IgD-negative memory B cell (primary cell): ENCODE measurements at regions not wholly inside any gene's neighbourhood (a gene's known extent, or its start where the extent isn't known, plus 50 kb on each side); places are given as distances from the start of the nearest gene placed in this dataset.
"Not testable (repeated sequence)": the region's sequence is repeated elsewhere in the genome, so short reads cannot be mapped to it uniquely, and the experiment has no call there.

Source experiments
- H3K27ac Mint-ChIP-seq, 3 donors: one replicate each; pipeline ENCODE4 v1.8.0; 2020 to 2022; ENCODE audit warnings: mild to moderate bottlenecking in 3 of 3, mixed read lengths in 3 of 3, moderate library complexity in 1 of 3
- H3K27me3 Mint-ChIP-seq: one replicate; pipeline ENCODE4 v1.8.0; 2021; ENCODE audit warnings: mixed read lengths
- H3K36me3 Mint-ChIP-seq: one replicate; pipeline ENCODE4 v1.8.0; 2020; ENCODE audit warnings: mild to moderate bottlenecking, mixed read lengths
- H3K4me1 Mint-ChIP-seq, 3 donors: one replicate each; pipeline ENCODE4 v1.8.0; 2020 to 2022; ENCODE audit warnings: mixed read lengths in 3 of 3, mild to moderate bottlenecking in 1 of 3
- H3K4me3 Mint-ChIP-seq, 4 donors: one replicate each; pipeline ENCODE4 v1.8.0; 2020 to 2022; ENCODE audit warnings: mild to moderate bottlenecking in 4 of 4, mixed read lengths in 4 of 4, moderate library complexity in 3 of 4
- H3K9me3 Mint-ChIP-seq, 3 donors: one replicate each; pipeline ENCODE4 v1.8.0; 2020 to 2021; ENCODE audit warnings: mixed read lengths in 3 of 3, mild to moderate bottlenecking in 1 of 3

GRCh38 chr5:91794455-91794854 lies 411.3 kb upstream of the ARRDC3 start:
- no peaks in the 10 kb centered on the region for H3K36me3 Mint-ChIP-seq
- H3K4me3 Mint-ChIP-seq: no peak overlapping the region
- peaks cover 4% of the 10 kb centered on the region in 3 donors for H3K9me3 Mint-ChIP-seq
- no peaks in the 10 kb centered on the region for H3K4me1 Mint-ChIP-seq
- H3K27ac Mint-ChIP-seq: no peak overlapping the region
- H3K27me3 Mint-ChIP-seq: no peaks in the 10 kb centered on the region

DNA sequence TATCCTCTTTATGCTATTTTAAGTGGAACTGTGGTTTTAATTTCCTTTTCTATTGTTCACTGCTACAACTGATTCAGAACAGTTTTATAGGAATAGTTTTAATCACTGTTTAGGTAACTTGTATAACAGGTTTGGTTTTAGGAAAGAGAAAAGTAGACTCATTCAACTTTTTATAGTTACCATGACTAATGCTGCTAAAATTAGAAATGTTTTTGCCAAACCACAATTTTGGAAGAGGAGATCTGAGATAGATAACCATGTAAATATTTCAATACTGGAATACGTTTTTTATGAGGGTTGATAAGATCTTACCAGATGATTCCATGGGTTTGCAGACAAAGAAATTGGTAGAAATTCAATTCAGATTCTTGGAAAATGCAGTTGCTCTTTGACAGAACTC lies 404.6 kb upstream of the ARRDC3 start:
- peaks cover 0 to 1% (median 0%) of the 10 kb centered on the region in 3 donors for H3K9me3 Mint-ChIP-seq
- H3K27ac Mint-ChIP-seq: no peak overlapping the region
- H3K36me3 Mint-ChIP-seq: no peaks in the 10 kb centered on the region
- H3K27me3 Mint-ChIP-seq: no peaks in the 10 kb centered on the region
- no peak overlapping the region for H3K4me3 Mint-ChIP-seq
- no peaks in the 10 kb centered on the region for H3K4me1 Mint-ChIP-seq

GRCh38 chr5:91777671-91778070 lies 394.6 kb upstream of the ARRDC3 start:
- Mint-ChIP-seq H3K36me3 (no peaks in the 10 kb centered on the region), H3K4me1 (no peaks in the 10 kb centered on the region), H3K9me3 (peaks cover 0 to 4% (median 0%) of the 10 kb centered on the region in 3 donors), H3K4me3 (no peak overlapping the region), H3K27me3 (no peaks in the 10 kb centered on the region), H3K27ac (no peak overlapping the region)

DNA sequence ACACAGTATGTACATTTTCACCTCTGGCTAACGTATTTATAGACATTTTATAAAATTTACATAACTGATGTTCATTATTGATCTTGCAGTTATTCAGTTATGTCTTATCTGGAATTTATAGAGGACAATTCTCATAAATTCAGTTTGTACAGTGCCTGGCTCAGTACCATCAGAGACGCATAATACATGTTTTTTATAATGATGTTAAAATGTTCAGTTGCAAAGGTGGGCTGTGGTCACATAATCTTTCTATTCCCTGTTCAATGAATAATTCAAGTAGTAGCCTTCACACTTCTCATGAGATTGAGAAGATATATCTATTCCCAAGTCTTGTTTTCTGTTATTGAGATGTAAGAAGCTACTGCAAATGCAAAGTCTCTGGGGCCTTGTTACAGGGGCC lies 393.1 kb upstream of the ARRDC3 start:
- no peaks in the 10 kb centered on the region for H3K9me3 Mint-ChIP-seq
- H3K27me3 Mint-ChIP-seq: no peaks in the 10 kb centered on the region
- no peaks in the 10 kb centered on the region for H3K4me1 Mint-ChIP-seq

GRCh38 chr5:91770400-91770799 lies 387.3 kb upstream of the ARRDC3 start:
- no peaks in the 10 kb centered on the region for H3K4me1 Mint-ChIP-seq
- H3K36me3 Mint-ChIP-seq: no peaks in the 10 kb centered on the region
- no peak overlapping the region for H3K27ac Mint-ChIP-seq
- H3K27me3 Mint-ChIP-seq: no peaks in the 10 kb centered on the region
- no peaks in the 10 kb centered on the region for H3K9me3 Mint-ChIP-seq
- no peak overlapping the region for H3K4me3 Mint-ChIP-seq

More for the DNA sequence above, 393.1 kb upstream of the ARRDC3 start:
- Mint-ChIP-seq H3K4me3 (no peak overlapping the region), H3K27ac (no peak overlapping the region), H3K36me3 (no peaks in the 10 kb centered on the region)

DNA sequence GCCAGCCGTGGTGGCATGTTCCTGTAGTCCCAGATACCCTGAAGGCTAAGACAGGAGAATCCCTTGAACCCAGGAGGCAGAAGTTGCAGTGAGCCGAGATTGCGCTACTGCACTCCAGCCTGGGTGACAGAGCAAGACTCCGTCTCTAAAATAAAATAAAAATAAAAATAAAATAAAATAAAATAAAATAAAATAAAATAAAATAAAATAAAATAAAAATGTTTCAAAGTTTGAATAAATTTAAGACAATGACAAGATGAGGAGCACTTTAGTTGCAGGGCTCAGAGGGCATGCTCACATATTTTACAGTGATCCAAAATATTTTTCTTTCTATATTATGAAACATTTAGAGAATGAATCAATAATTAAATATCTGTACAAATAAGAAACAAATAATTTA lies 374.3 kb upstream of the ARRDC3 start:
- H3K27me3 Mint-ChIP-seq, H3K4me3 Mint-ChIP-seq, H3K4me1 Mint-ChIP-seq, H3K36me3 Mint-ChIP-seq, H3K27ac Mint-ChIP-seq, H3K9me3 Mint-ChIP-seq: not testable (repeated sequence)

DNA sequence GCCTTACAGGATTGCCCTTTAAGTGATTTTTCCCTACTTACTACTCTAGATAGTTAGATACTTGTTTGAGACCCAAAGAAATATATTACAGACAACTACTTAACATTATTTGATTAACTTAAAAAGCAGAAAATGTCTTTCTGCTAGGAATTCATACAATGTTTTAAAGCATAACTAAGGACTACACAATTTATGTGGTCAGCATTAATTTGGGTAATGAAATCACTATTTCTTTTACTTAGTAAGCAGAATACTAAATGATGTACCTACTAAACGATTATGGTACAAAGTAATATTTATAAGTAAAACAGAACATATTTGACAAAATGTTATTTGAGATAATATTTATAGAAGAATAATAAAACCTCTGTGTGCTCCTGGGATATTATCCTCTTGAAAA lies 371.9 kb upstream of the ARRDC3 start:
- Mint-ChIP-seq H3K27ac (no peak overlapping the region), H3K4me3 (no peak overlapping the region), H3K36me3 (peaks cover 2% of the 10 kb centered on the region), H3K9me3 (peaks cover 2 to 9% (median 2%) of the 10 kb centered on the region in 3 donors), H3K4me1 (no peaks in the 10 kb centered on the region), H3K27me3 (no peaks in the 10 kb centered on the region)

DNA sequence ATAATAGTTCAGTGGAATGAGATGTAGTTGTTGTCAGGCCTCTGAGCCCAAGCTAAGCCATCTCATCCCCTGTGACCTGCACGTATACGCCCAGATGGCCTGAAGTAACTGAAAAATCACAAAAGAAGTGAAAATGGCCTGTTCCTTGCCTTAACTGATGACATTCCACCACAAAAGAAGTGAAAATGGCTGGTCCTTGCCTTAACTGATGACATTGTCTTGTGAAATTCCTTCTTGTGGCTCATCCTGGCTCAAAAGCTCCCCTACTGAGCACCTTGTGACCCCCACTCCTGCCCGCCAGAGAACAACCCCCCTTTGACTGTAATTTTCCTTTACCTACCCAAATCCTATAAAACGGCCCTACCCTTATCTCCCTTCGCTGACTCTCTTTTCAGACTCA lies 361.4 kb upstream of the ARRDC3 start:
- H3K36me3 Mint-ChIP-seq, H3K9me3 Mint-ChIP-seq, H3K4me3 Mint-ChIP-seq, H3K4me1 Mint-ChIP-seq, H3K27me3 Mint-ChIP-seq, H3K27ac Mint-ChIP-seq: not testable (repeated sequence)

DNA sequence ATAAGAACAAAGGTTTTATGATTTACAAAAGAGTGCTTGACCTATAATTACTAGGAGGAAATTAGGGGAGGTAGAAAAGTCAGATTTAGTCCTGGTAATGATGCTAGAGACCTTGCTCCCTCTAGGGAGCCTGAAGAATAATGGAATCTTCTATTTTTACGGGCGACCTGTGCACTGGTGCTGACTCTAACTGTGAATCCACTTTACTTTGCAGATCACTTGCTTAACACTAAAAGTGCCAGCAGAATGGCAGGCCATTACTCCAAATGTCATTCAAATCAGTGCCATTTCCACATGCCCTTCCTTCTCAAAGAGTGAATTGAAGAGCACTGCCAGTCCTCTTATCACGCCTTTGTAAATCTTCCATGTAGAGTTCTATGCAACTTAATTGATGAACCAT lies 359.4 kb upstream of the ARRDC3 start:
- no peaks in the 10 kb centered on the region for H3K36me3 Mint-ChIP-seq
- H3K27ac Mint-ChIP-seq: no peak overlapping the region
- no peak overlapping the region for H3K4me3 Mint-ChIP-seq
- peaks cover 0 to 2% (median 0%) of the 10 kb centered on the region in 3 donors for H3K9me3 Mint-ChIP-seq
- no peaks in the 10 kb centered on the region for H3K4me1 Mint-ChIP-seq
- no peaks in the 10 kb centered on the region for H3K27me3 Mint-ChIP-seq

- H3K4me3 Mint-ChIP-seq: no peak overlapping the region
- no peaks in the 10 kb centered on the region for H3K27me3 Mint-ChIP-seq
- H3K9me3 Mint-ChIP-seq: peaks cover 0 to 2% (median 0%) of the 10 kb centered on the region in 3 donors
These were observed 358.8 kb upstream of the ARRDC3 start for GRCh38 chr5:91741764-91742505.

GRCh38 chr5:91730026-91730425 lies 346.9 kb upstream of the ARRDC3 start:
- H3K27ac Mint-ChIP-seq: no peak overlapping the region

More at GRCh38 chr5:91741764-91742505, 358.8 kb upstream of the ARRDC3 start:
- Mint-ChIP-seq H3K27ac (no peak overlapping the region), H3K4me1 (no peaks in the 10 kb centered on the region), H3K36me3 (no peaks in the 10 kb centered on the region)

DNA sequence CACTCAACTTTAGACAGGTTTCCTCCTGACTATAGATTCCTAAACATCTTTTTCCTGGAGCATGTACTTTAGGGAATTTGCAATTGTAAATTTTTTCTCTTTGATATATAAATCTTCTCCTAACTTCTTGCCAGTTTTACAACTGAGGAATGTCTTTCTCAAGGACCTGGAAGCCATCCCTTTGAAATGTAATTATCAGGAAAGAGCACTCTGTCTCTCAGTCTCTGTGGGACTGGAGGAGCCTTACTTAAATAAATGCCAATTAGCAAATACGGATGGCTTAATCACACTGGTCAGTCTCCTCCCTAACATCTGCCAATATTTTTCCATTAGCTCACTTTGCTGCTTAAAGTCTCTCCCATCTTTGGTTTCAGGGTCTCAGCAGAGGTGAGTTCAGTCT lies 344.3 kb upstream of the ARRDC3 start:
- Mint-ChIP-seq H3K4me1 (no peaks in the 10 kb centered on the region), H3K9me3 (peaks cover 0 to 5% (median 4%) of the 10 kb centered on the region in 3 donors), H3K4me3 (no peak overlapping the region), H3K27me3 (no peaks in the 10 kb centered on the region), H3K27ac (no peak overlapping the region), H3K36me3 (no peaks in the 10 kb centered on the region)

More at GRCh38 chr5:91730026-91730425, 346.9 kb upstream of the ARRDC3 start:
- Mint-ChIP-seq H3K4me1 (no peaks in the 10 kb centered on the region), H3K36me3 (no peaks in the 10 kb centered on the region), H3K27me3 (no peaks in the 10 kb centered on the region), H3K9me3 (peaks cover 0 to 5% (median 2%) of the 10 kb centered on the region in 3 donors), H3K4me3 (no peak overlapping the region)

DNA sequence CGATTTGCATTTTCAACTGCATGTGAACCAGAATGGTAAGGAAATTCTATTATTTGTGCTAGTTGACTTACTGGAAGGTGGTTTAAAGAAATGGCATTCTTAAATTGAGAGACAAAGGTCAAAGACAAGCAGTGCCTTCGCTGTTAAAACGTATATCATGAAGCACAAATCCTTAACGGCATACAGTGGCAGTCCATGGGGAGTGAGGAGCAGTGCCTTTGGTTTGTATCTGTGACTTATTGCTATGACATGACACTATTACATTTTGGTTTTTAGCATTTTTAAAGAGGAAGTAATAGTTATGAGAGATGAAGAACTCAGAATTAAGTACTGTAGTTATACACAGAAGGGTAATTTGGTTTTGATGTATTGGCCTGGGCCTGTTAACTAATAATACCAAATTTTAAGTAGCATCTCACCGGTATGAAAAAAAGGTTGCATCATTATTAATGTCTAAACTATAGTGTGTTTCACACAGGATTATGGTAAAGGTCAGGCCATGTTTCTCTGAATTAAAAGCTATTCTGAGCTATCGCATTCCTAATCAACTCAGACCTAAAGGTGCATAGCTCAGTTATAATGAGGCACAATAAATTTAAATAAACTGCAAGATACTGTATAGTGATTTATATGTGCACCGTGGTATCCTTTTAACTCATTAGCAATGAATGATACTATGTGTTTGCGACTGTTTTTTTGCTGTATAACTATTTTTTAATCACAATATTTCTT lies 339.8 kb upstream of the ARRDC3 start:
- Mint-ChIP-seq H3K9me3 (peaks cover 0 to 4% (median 0%) of the 10 kb centered on the region in 3 donors), H3K27ac (no peak overlapping the region), H3K4me3 (no peak overlapping the region), H3K36me3 (no peaks in the 10 kb centered on the region), H3K27me3 (no peaks in the 10 kb centered on the region), H3K4me1 (peaks cover 0 to 1% (median 0%) of the 10 kb centered on the region in 3 donors)

GRCh38 chr5:91712718-91713117 lies 329.6 kb upstream of the ARRDC3 start:
- H3K27ac Mint-ChIP-seq: no peak overlapping the region

DNA sequence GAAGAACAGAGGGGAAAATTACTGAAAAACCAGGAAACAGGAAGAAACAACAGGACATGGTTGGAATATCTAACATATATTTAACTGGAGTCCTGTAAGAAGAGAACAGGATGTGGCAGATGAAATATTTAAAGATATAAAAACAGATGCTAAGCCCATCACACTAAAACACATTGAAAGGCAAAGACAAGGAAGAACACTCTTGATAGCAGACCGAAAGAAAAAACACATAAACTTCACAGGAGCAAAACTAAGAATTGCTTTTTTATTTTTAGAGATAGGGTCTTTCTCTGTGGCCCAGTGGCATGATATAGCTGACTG lies 324.4 kb upstream of the ARRDC3 start:
- Mint-ChIP-seq H3K4me3 (no peak overlapping the region), H3K4me1 (no peaks in the 10 kb centered on the region), H3K27ac (no peak overlapping the region), H3K9me3 (peaks cover 0 to 2% (median 0%) of the 10 kb centered on the region in 3 donors), H3K27me3 (no peaks in the 10 kb centered on the region), H3K36me3 (no peaks in the 10 kb centered on the region)

More at GRCh38 chr5:91712718-91713117, 329.6 kb upstream of the ARRDC3 start:
- Mint-ChIP-seq H3K4me1 (peaks cover 0 to 3% (median 0%) of the 10 kb centered on the region in 3 donors), H3K4me3 (no peak overlapping the region), H3K27me3 (no peaks in the 10 kb centered on the region), H3K9me3 (peaks cover 0 to 5% (median 2%) of the 10 kb centered on the region in 3 donors), H3K36me3 (no peaks in the 10 kb centered on the region)
